ENCODE measurements at regions not wholly inside any gene's neighbourhood (a gene's known extent, or its start where the extent isn't known, plus 50 kb on each side); places are given as distances from the start of the nearest gene placed in this dataset.

DNA sequence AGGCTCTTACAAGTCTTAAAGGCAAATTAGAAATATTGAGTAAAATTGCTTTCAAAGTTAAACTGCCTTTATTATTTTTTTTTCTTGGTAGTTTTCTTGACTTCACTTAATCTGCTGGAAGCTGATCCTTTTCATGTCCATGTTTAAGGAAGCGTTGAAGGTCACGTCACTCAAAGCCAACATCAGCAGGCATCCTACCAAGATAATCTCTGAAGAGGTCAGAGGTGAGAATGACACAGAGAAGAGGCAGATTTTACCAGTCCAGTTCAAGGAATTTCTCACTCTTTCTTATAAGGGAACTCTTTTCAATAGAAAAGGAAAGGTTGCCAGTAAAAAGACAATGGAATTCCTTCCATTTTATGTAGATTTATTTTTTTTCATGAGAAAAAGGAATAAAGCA is 259.8 kb downstream of the ANXA1 start:
- H4K20me1 ChIP-seq (ENCODE audit: control insufficient read depth, insufficient read depth, low read length, poor library complexity, severe bottlenecking), result no peaks in the 10 kb centered on the region
- H3K4me3 ChIP-seq (ENCODE audit: control extremely low read depth in 1 of 5, extremely low read depth in 1 of 5, insufficient read depth in 1 of 5, low read depth in 2 of 5, low read length in 4 of 5), result no peak overlapping the region
- H2AFZ ChIP-seq (ENCODE audit: insufficient read depth, low read depth, low read length, poor library complexity, severe bottlenecking), result no peak overlapping the region
- no peak for ATAC-seq (ENCODE audit: low read depth)
- H3K27me3 ChIP-seq (replicated peaks in 1 of 4; ENCODE audit: control extremely low read depth in 1 of 4, control insufficient read depth in 3 of 4, insufficient read depth in 4 of 4, low read length in 3 of 4), result no peaks in the 10 kb centered on the region
- H3K27ac Mint-ChIP-seq, result no peak overlapping the region
- no peak overlapping the region for H3K4me2 ChIP-seq (replicated peaks; ENCODE audit: low read depth, low read length, poor library complexity, severe bottlenecking)
- no peaks in the 10 kb centered on the region for H3K9me3 Mint-ChIP-seq (ENCODE audit: insufficient read depth)
- no peaks in the 10 kb centered on the region for H3K36me3 ChIP-seq (replicated peaks in 1 of 2; ENCODE audit: control extremely low read depth in 1 of 2, control insufficient read depth in 1 of 2, extremely low read depth in 1 of 2, insufficient read depth in 2 of 2, low read length in 1 of 2)
- H3K4me1 ChIP-seq (ENCODE audit: control insufficient read depth in 2 of 2, insufficient read depth in 2 of 2, low read length in 2 of 2), result no peaks in the 10 kb centered on the region
- H3K4me1 Mint-ChIP-seq, result no peaks in the 10 kb centered on the region
- intact Hi-C loops (cut with micrococcal nuclease), result no loop called here
- ChIA-PET POLR2A (no interaction called here), CTCF (no interaction called here)
- WGBS (ENCODE audit: insufficient coverage), result no CpG with 5 or more reads among the region's 2 CpGs
- no peaks in the 10 kb centered on the region for H3K27me3 Mint-ChIP-seq
- DNase-seq, result no peak
- H3K27ac ChIP-seq (ENCODE audit: low read length in 2 of 2), result no peak overlapping the region
- no peaks in the 10 kb centered on the region for H3K9me3 ChIP-seq (ENCODE audit: control extremely low read depth in 1 of 3, control insufficient read depth in 2 of 3, insufficient read depth in 1 of 3, low read length in 2 of 3)
- TF ChIP-seq, protein P1, sequence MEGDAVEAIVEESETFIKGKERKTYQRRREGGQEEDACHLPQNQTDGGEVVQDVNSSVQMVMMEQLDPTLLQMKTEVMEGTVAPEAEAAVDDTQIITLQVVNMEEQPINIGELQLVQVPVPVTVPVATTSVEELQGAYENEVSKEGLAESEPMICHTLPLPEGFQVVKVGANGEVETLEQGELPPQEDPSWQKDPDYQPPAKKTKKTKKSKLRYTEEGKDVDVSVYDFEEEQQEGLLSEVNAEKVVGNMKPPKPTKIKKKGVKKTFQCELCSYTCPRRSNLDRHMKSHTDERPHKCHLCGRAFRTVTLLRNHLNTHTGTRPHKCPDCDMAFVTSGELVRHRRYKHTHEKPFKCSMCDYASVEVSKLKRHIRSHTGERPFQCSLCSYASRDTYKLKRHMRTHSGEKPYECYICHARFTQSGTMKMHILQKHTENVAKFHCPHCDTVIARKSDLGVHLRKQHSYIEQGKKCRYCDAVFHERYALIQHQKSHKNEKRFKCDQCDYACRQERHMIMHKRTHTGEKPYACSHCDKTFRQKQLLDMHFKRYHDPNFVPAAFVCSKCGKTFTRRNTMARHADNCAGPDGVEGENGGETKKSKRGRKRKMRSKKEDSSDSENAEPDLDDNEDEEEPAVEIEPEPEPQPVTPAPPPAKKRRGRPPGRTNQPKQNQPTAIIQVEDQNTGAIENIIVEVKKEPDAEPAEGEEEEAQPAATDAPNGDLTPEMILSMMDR (IDR thresholded peaks at IDR 0.05), result no peak
- no peak for TF ChIP-seq EZH2 (IDR thresholded peaks at IDR 0.05; ENCODE audit: borderline replicate concordance, insufficient read depth, low read depth, low read length, poor library complexity, severe bottlenecking)
- no peak overlapping the region for H3K9ac ChIP-seq (ENCODE audit: low read length)
- H3K4me3 Mint-ChIP-seq, result no peak overlapping the region
- no peaks in the 10 kb centered on the region for H3K79me2 ChIP-seq (ENCODE audit: control insufficient read depth, insufficient read depth, low read length)

DNA sequence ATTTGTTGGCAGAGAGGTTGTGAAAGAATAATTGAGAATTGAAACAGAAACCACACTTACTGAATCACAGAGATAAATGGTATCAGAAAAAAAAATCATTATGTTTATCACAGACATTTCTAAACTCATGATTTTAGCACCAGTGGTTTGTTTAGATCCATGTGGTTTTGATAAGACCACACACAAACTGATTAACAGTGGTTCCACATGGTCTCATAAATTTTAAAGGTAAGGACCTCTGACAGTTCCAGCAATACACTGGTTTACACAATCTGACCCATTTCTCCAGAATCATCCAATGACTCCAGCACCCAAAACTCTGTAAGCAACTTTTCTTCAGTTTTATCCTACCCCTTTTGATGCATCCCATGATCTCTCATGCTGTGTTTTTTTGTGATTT is 261.2 kb downstream of the ANXA1 start:
- H3K79me2 ChIP-seq (ENCODE audit: control insufficient read depth, insufficient read depth, low read length), result no peaks in the 10 kb centered on the region
- ChIA-PET CTCF (no interaction called here), POLR2A (no interaction called here)
- no peak overlapping the region for H2AFZ ChIP-seq (ENCODE audit: insufficient read depth, low read depth, low read length, poor library complexity, severe bottlenecking)
- H3K4me1 ChIP-seq (ENCODE audit: control insufficient read depth in 2 of 2, insufficient read depth in 2 of 2, low read length in 2 of 2), result no peaks in the 10 kb centered on the region
- Mint-ChIP-seq H3K27ac (no peak overlapping the region), H3K4me1 (no peaks in the 10 kb centered on the region), H3K9me3 (ENCODE audit: insufficient read depth) (no peaks in the 10 kb centered on the region), H3K27me3 (no peaks in the 10 kb centered on the region), H3K4me3 (no peak overlapping the region)
- no peak overlapping the region for H3K4me3 ChIP-seq (ENCODE audit: control extremely low read depth in 1 of 5, extremely low read depth in 1 of 5, insufficient read depth in 1 of 5, low read depth in 2 of 5, low read length in 4 of 5)
- no peak overlapping the region for H3K27ac ChIP-seq (ENCODE audit: low read length in 2 of 2)
- ATAC-seq (ENCODE audit: low read depth) (no peak), DNase-seq (no peak)
- no peaks in the 10 kb centered on the region for H3K9me3 ChIP-seq (ENCODE audit: control extremely low read depth in 1 of 3, control insufficient read depth in 2 of 3, insufficient read depth in 1 of 3, low read length in 2 of 3)
- intact Hi-C loops (cut with micrococcal nuclease), result no loop called here
- TF ChIP-seq, protein P1 (IDR thresholded peaks at IDR 0.05), result no peak
- no peak for TF ChIP-seq EZH2 (IDR thresholded peaks at IDR 0.05; ENCODE audit: borderline replicate concordance, insufficient read depth, low read depth, low read length, poor library complexity, severe bottlenecking)
- no peak overlapping the region for H3K4me2 ChIP-seq (replicated peaks; ENCODE audit: low read depth, low read length, poor library complexity, severe bottlenecking)
- no peaks in the 10 kb centered on the region for H3K36me3 ChIP-seq (replicated peaks in 1 of 2; ENCODE audit: control extremely low read depth in 1 of 2, control insufficient read depth in 1 of 2, extremely low read depth in 1 of 2, insufficient read depth in 2 of 2, low read length in 1 of 2)
- H3K9ac ChIP-seq (ENCODE audit: low read length), result no peak overlapping the region
- no peaks in the 10 kb centered on the region for H3K27me3 ChIP-seq (replicated peaks in 1 of 4; ENCODE audit: control extremely low read depth in 1 of 4, control insufficient read depth in 3 of 4, insufficient read depth in 4 of 4, low read length in 3 of 4)
- no peaks in the 10 kb centered on the region for H4K20me1 ChIP-seq (ENCODE audit: control insufficient read depth, insufficient read depth, low read length, poor library complexity, severe bottlenecking)
